ENCODE measurements at regions not wholly inside any gene's neighbourhood (a gene's known extent, or its start where the extent isn't known, plus 50 kb on each side); places are given as distances from the start of the nearest gene placed in this dataset.

DNA sequence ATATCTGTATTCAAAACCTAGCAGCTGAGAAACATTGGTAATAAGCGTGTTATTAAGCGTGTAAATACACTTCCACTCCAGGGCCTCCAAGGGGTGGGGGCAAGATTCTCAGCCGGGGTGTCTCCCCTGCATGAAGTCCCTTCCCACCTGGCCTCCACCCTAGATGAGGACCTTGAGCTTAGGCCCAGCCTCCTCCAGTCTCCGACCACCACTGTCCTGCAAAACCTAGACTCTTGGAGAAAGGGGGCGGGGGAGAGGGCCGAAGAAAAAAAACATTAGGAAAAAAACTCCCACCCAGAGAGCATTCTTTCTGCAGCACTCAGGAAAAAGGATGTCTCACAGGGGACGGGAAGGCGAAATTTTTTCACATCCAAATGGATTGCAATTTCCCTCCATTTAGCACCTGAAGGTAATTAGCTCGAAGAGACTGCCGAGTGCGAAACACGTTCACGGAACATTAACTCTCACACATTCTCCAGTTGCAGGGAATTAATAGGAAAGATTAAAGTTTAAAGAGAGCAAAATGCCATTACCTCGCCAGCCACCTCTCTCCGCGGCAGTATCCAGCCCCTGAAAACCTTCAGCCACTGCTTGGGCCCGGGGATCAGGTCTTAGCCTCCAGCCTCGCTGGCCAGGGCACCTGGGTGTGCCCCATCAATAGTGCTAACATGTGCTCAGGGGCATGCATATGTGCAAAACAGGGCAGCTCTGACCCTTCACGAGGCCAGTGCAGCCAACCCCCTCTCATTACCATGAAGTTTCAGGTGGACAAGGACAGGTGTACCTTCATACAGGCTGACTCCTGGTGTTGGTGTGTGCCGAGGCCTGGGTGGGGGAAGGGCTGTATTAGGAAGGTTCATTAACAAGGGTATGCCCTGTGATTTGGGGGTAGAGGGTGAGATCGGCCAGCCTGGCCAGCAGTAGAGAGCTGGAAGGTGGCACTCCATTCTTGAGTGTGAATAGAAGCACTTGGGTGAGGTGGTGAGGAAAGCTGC is 77.2 kb downstream of the HIF1AN start:
- TF ChIP-seq, protein P1, sequence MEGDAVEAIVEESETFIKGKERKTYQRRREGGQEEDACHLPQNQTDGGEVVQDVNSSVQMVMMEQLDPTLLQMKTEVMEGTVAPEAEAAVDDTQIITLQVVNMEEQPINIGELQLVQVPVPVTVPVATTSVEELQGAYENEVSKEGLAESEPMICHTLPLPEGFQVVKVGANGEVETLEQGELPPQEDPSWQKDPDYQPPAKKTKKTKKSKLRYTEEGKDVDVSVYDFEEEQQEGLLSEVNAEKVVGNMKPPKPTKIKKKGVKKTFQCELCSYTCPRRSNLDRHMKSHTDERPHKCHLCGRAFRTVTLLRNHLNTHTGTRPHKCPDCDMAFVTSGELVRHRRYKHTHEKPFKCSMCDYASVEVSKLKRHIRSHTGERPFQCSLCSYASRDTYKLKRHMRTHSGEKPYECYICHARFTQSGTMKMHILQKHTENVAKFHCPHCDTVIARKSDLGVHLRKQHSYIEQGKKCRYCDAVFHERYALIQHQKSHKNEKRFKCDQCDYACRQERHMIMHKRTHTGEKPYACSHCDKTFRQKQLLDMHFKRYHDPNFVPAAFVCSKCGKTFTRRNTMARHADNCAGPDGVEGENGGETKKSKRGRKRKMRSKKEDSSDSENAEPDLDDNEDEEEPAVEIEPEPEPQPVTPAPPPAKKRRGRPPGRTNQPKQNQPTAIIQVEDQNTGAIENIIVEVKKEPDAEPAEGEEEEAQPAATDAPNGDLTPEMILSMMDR (IDR thresholded peaks at IDR 0.05): no peak
- no peak for TF ChIP-seq POLR2A (IDR thresholded peaks at IDR 0.05)
- 55 to 60% methylated on average over 21 of the region's 21 CpGs for WGBS, 2 donors
- intact Hi-C loops (cut with DNase I; ENCODE audit: low total_unique reads): no loop called here
- no peak overlapping the region for H3K4me3 ChIP-seq (ENCODE audit: low read depth, poor library complexity, severe bottlenecking)
- DNase-seq (ENCODE audit: low spot score in 2 of 2): no peak

DNA sequence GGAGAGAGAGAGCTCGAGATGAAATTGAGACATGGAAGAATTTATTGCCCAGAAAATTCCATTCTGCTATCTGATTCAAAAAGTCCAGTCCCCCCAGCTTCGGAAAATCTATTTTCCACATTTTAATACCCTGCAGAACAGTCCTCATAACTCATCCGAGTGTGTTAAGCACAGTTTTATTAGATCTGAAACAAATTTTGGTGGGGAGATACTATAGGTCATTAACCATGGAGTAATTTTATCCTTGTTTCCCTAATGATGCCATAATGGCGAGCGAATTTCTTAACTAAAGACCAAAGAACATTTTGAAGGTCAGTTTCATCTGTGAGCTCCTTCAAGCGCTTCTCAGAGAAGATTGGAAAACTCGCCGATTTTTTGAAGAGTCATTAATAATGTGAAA is 78.1 kb downstream of the HIF1AN start:
- no peak for DNase-seq (ENCODE audit: low spot score in 2 of 2)
- intact Hi-C loops (cut with DNase I; ENCODE audit: low total_unique reads): no loop called here
- no peak overlapping the region for H3K4me3 ChIP-seq (ENCODE audit: low read depth, poor library complexity, severe bottlenecking)
- WGBS, 2 donors: 72 to 76% methylated on average over 8 of the region's 8 CpGs
- TF ChIP-seq, protein P1 (IDR thresholded peaks at IDR 0.05): no peak
- no peak for TF ChIP-seq POLR2A (IDR thresholded peaks at IDR 0.05)

DNA sequence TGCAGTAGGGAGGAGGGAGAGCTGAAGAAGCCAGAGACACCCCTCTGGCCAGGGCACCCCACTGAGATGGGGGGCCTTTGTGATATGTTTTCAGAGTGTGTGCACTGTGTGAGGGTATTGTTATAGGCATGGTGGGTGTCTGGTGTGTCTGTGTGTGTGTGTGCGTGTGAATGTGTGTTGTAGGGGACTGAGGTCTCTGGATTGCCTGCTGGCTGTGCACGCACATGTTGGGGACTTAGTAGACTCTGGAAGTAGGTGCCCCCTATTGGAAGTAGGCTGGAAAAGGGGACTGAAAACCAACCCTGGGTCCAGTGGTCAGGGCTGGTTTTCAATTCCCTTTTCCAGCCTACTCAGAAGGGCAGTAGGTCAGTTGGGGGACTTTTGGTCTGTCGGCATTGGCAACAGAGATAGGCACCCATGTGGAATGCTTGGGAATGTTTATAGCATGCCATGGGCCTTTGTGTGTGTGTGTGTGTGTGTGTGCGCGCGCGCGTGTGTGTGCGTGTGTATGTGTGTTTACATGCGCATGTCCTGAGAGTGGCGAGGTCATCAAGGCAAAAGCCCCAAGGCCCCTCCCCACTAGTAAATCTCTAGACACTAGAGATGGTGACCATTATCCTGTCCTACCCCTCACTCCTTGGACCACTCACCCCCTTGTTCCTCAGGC is 78.8 kb downstream of the HIF1AN start:
- 76 to 77% methylated on average over 11 of the region's 11 CpGs for WGBS, 2 donors
- TF ChIP-seq, protein P1 (IDR thresholded peaks at IDR 0.05): no peak
- TF ChIP-seq POLR2A (IDR thresholded peaks at IDR 0.05): no peak
- intact Hi-C loops (cut with DNase I; ENCODE audit: low total_unique reads): no loop called here
- no peak for DNase-seq (ENCODE audit: low spot score in 2 of 2)
- no peak overlapping the region for H3K4me3 ChIP-seq (ENCODE audit: low read depth, poor library complexity, severe bottlenecking)

DNA sequence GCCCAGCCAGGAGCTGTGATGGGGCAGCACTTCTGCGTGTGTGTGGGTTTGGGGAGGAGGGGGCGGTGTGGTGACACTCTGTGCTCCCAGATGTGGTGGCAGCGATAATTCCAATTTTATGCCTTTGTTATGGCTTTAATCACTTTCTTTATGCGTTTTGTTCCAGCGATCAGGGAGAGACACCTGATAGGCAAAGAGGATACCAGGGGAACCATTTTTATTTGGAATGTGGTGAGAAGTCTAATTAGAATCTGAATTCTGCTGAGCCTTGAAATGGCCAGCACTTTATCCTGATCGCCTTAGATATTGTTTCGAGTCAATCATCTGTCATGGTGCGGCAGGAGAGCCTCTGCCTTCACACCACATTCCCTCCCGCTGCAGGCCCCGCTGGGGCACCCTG is 79.5 kb downstream of the HIF1AN start:
- WGBS, 2 donors: 79 to 81% methylated on average over 10 of the region's 10 CpGs
- DNase-seq (ENCODE audit: low spot score in 2 of 2): no peak
- TF ChIP-seq POLR2A (IDR thresholded peaks at IDR 0.05): no peak
- TF ChIP-seq, protein P1 (IDR thresholded peaks at IDR 0.05): no peak
- H3K4me3 ChIP-seq (ENCODE audit: low read depth, poor library complexity, severe bottlenecking): no peak overlapping the region
- intact Hi-C loops (cut with DNase I; ENCODE audit: low total_unique reads): no loop called here

DNA sequence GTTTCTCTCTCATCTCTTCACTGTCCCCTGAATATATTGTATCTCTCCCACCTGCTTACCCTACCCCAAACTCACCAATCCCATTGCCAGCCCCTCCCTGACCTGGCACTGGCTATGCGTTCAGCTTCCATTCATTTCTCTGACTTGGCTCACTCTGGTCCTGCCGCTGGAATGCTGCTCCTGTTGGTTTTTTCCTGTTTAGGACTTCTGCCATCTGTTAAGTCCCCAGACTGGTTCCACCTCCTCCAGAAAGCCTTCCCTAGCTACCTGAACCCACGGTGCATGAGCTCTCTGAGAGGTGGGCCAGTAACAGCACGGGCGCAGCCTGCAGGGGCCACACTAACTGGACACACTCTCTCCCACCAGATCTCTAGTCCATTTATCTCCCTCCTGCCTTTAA is 80.2 kb downstream of the HIF1AN start:
- 43 to 48% methylated on average over 5 of the region's 5 CpGs for WGBS, 2 donors
- no peak for TF ChIP-seq POLR2A (IDR thresholded peaks at IDR 0.05)
- TF ChIP-seq, protein P1 (IDR thresholded peaks at IDR 0.05): no peak
- intact Hi-C loops (cut with DNase I; ENCODE audit: low total_unique reads): no loop called here
- DNase-seq (ENCODE audit: low spot score in 2 of 2): no peak
- no peak overlapping the region for H3K4me3 ChIP-seq (ENCODE audit: low read depth, poor library complexity, severe bottlenecking)
